Activated B cell treated with CpG ODN at 0.5 μM for 24 hours (primary cell): ENCODE measurements at regions not wholly inside any gene's neighbourhood (a gene's known extent, or its start where the extent isn't known, plus 50 kb on each side); places are given as distances from the start of the nearest gene placed in this dataset.

Experiments used
- ATAC-seq: fragments of 200-7000 bp; cut with Tn5 transposase; one replicate; pipeline ENCODE4 v1.10.0; 2021; ENCODE audit warnings: low read depth, mild to moderate bottlenecking, moderate library complexity
- CTCF ChIA-PET: fragments of 350-600 bp; sonication (Branson Sonifier 250); formaldehyde crosslinking; loops from one replicate; lab custom pipeline; 2021; ENCODE audit warnings: antibody characterized with exemption; lab: Charles Lee
- POLR2A ChIA-PET: fragments of 350-600 bp; sonication (Branson Sonifier 250); formaldehyde crosslinking; loops from one replicate; lab custom pipeline; 2021; ENCODE audit warnings: antibody characterized with exemption; lab: Charles Lee
- DNase-seq: peaks from one replicate; pipeline ENCODE4 v3.0.0; 2022
- H3K27ac Mint-ChIP-seq: one replicate; pipeline ENCODE4 v1.8.0; 2020; ENCODE audit warnings: mixed read lengths
- H3K27me3 Mint-ChIP-seq: one replicate; pipeline ENCODE4 v1.8.0; 2021; ENCODE audit warnings: mixed read lengths
- H3K36me3 Mint-ChIP-seq: one replicate; pipeline ENCODE4 v1.8.0; 2021; ENCODE audit warnings: low read depth, mixed read lengths
- H3K4me1 Mint-ChIP-seq: one replicate; pipeline ENCODE4 v1.8.0; 2021; ENCODE audit warnings: mixed read lengths
- H3K4me3 Mint-ChIP-seq: one replicate; pipeline ENCODE4 v1.8.0; 2020; ENCODE audit warnings: mild to moderate bottlenecking, mixed read lengths
- H3K9me3 Mint-ChIP-seq: one replicate; pipeline ENCODE4 v1.8.0; 2020; ENCODE audit warnings: mixed read lengths
- intact Hi-C: fragments of 100-400 bp; cut with micrococcal nuclease; formaldehyde crosslinking; loops from one replicate; pipeline ENCODE4 v1.15.1; 2024
- TF ChIP-seq, protein P1 (sequence below): fragments of 200-600 bp; IDR thresholded peaks from one replicate; pipeline ENCODE4 v1.8.0; 2022; ENCODE audit warnings: antibody characterized with exemption, mild to moderate bottlenecking

DNA sequence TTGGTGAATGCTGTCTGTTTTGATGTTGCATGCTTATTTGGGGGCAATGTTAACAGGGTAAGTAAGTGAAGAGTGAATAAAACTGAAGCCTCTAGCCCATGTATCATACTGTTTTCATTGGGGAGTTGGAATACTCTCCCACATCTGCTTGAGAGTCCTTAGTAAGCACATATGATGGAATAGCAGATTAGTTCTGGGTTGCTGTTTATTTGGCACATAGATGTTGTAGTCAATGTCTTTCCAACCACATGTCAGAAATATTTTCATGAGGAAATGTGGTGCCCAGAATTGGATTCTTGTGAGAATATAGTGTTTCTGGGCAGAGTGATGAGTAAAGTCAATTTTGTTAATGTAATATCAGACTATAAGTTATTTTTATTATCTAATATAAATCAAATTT lies 611.7 kb upstream of the FTMT start:
- H3K9me3 Mint-ChIP-seq = peaks cover 3% of the 10 kb centered on the region
- TF ChIP-seq, protein P1, sequence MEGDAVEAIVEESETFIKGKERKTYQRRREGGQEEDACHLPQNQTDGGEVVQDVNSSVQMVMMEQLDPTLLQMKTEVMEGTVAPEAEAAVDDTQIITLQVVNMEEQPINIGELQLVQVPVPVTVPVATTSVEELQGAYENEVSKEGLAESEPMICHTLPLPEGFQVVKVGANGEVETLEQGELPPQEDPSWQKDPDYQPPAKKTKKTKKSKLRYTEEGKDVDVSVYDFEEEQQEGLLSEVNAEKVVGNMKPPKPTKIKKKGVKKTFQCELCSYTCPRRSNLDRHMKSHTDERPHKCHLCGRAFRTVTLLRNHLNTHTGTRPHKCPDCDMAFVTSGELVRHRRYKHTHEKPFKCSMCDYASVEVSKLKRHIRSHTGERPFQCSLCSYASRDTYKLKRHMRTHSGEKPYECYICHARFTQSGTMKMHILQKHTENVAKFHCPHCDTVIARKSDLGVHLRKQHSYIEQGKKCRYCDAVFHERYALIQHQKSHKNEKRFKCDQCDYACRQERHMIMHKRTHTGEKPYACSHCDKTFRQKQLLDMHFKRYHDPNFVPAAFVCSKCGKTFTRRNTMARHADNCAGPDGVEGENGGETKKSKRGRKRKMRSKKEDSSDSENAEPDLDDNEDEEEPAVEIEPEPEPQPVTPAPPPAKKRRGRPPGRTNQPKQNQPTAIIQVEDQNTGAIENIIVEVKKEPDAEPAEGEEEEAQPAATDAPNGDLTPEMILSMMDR = no peak
- ATAC-seq = no peak
- no peak for DNase-seq
- H3K27me3 Mint-ChIP-seq = no peaks in the 10 kb centered on the region
- H3K36me3 Mint-ChIP-seq = no peaks in the 10 kb centered on the region
- H3K4me1 Mint-ChIP-seq = no peaks in the 10 kb centered on the region
- intact Hi-C loops = no loop called here
- H3K27ac Mint-ChIP-seq = no peak overlapping the region
- ChIA-PET POLR2A (no interaction called here), CTCF (no interaction called here)
- no peak overlapping the region for H3K4me3 Mint-ChIP-seq

- no peak for DNase-seq
- ATAC-seq = no peak
- CTCF ChIA-PET = no interaction called here
- Mint-ChIP-seq H3K4me1 (no peaks in the 10 kb centered on the region), H3K9me3 (peaks cover 3% of the 10 kb centered on the region), H3K36me3 (no peaks in the 10 kb centered on the region), H3K4me3 (no peak overlapping the region), H3K27ac (no peak overlapping the region), H3K27me3 (no peaks in the 10 kb centered on the region)
- intact Hi-C loops = no loop called here
- TF ChIP-seq, protein P1 = no peak
- POLR2A ChIA-PET = no interaction called here
These were observed 604.7 kb upstream of the FTMT start for GRCh38 chr5:121246971-121247370.

DNA sequence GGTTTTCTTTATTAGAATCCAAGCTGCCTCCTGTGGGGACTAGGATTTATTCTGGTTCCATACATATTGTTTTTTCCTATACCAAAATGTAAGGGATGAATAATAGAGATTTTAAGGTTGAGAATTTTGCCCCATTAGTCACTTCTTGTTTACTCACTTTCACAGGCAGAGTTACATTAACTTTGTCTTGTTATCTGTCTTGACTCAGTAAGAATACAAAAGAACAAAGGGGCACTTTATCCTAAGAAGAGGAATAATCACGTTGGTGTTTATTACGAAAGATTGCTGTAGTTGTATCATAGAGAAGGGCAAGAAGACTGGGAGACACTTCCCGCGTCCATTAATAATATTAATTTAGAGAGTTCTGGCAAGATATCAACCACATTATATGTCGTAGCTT lies 599.7 kb upstream of the FTMT start:
- no peak overlapping the region for H3K4me3 Mint-ChIP-seq
- peaks cover 5% of the 10 kb centered on the region for H3K9me3 Mint-ChIP-seq
- H3K4me1 Mint-ChIP-seq = no peaks in the 10 kb centered on the region
- ChIA-PET CTCF (no interaction called here), POLR2A (no interaction called here)
- no peak for DNase-seq
- H3K27ac Mint-ChIP-seq = no peak overlapping the region
- intact Hi-C loops = no loop called here
- H3K36me3 Mint-ChIP-seq = no peaks in the 10 kb centered on the region
- TF ChIP-seq, protein P1 = no peak
- no peaks in the 10 kb centered on the region for H3K27me3 Mint-ChIP-seq
- no peak for ATAC-seq

DNA sequence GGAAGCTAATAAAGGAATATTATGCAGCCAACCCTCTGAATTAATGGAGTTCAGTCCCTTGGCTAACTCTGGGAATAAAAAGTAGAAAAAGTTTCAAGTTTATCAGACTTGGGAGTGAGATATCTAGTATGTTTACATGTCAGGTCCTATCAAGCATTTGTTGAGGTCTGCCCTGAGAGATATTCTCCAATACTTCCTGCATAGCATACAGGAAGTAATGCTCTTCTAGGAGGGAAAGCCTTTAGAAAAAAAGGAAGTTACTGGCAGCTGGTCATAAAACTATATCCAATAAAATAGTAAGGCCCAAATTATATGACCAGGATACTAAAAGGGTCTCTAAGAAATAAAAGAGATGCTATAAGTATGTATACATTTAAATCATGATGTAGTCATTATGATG lies 594.1 kb upstream of the FTMT start:
- H3K27ac Mint-ChIP-seq = no peak overlapping the region
- TF ChIP-seq, protein P1 = no peak
- no peaks in the 10 kb centered on the region for H3K36me3 Mint-ChIP-seq
- no peaks in the 10 kb centered on the region for H3K27me3 Mint-ChIP-seq
- no peak for DNase-seq
- no peak for ATAC-seq
- no peaks in the 10 kb centered on the region for H3K4me1 Mint-ChIP-seq
- intact Hi-C loops = no loop called here
- ChIA-PET POLR2A (no interaction called here), CTCF (no interaction called here)
- peaks cover 11% of the 10 kb centered on the region for H3K9me3 Mint-ChIP-seq
- no peak overlapping the region for H3K4me3 Mint-ChIP-seq

DNA sequence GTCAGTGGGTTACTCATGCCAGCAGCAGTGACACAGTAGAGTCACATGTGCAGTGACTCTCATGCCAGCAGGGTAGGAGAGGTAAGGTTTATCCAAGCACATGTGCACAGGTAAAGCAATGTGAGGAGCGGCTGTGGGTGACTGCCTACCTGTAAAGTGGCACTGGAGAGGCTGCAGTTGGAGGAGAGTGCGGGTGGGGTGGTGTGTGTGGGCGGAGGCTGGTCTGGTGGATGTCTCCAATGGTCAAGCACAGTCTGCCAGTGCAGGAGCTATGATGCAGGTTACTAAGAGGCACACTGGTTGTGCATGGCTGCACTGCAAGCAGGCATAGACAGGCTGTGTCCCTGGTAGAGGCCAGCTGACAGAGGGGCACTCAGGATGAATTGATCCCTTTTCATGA lies 588.2 kb upstream of the FTMT start:
- TF ChIP-seq, protein P1 = no peak
- H3K27me3 Mint-ChIP-seq = no peaks in the 10 kb centered on the region
- POLR2A ChIA-PET = no interaction called here
- peaks cover 8% of the 10 kb centered on the region for H3K9me3 Mint-ChIP-seq
- CTCF ChIA-PET = no interaction called here
- no peaks in the 10 kb centered on the region for H3K36me3 Mint-ChIP-seq
- intact Hi-C loops = no loop called here
- no peak overlapping the region for H3K4me3 Mint-ChIP-seq
- no peak overlapping the region for H3K27ac Mint-ChIP-seq
- H3K4me1 Mint-ChIP-seq = no peaks in the 10 kb centered on the region
- no peak for ATAC-seq
- no peak for DNase-seq
